Neuronal stem cell (in vitro differentiated cells): ENCODE measurements at regions not wholly inside any gene's neighbourhood (a gene's known extent, or its start where the extent isn't known, plus 50 kb on each side); places are given as distances from the start of the nearest gene placed in this dataset.

Experiments
- DNase-seq: peaks from one replicate; pipeline ENCODE4 v3.0.0-alpha.2; 2013; ENCODE audit warnings: low spot score
- H2AFZ ChIP-seq: one replicate; pipeline ENCODE4 v1.6.1; 2013; ENCODE audit warnings: mild to moderate bottlenecking, low read length, inconsistent platforms
- H2AK5ac ChIP-seq: 2 replicates; pipeline ENCODE4 v1.6.1; 2013; ENCODE audit warnings: low read depth, mild to moderate bottlenecking, inconsistent platforms, low read length, moderate library complexity, mixed read lengths
- H2BK120ac ChIP-seq: 2 replicates; pipeline ENCODE4 v1.6.1; 2013; ENCODE audit warnings: low read depth, mild to moderate bottlenecking, inconsistent platforms, low read length, moderate library complexity, mixed read lengths
- H2BK12ac ChIP-seq: one replicate; pipeline ENCODE4 v1.6.1; 2013; ENCODE audit warnings: low read length, inconsistent platforms
- H2BK15ac ChIP-seq: 2 replicates; pipeline ENCODE4 v1.6.1; 2013; ENCODE audit warnings: mild to moderate bottlenecking, low read length, inconsistent platforms, mixed read lengths
- H2BK5ac ChIP-seq: one replicate; pipeline ENCODE4 v1.6.1; 2013; ENCODE audit warnings: inconsistent platforms, mild to moderate bottlenecking, low read length, moderate library complexity
- H3K14ac ChIP-seq: one replicate; pipeline ENCODE4 v1.6.1; 2013; ENCODE audit warnings: low read length, inconsistent platforms
- H3K18ac ChIP-seq: 2 replicates; pipeline ENCODE4 v1.6.1; 2013; ENCODE audit warnings: low read length, inconsistent platforms
- H3K23ac ChIP-seq: 2 replicates; pipeline ENCODE4 v1.6.1; 2013; ENCODE audit warnings: low read depth, mild to moderate bottlenecking, mixed read lengths, low read length, inconsistent platforms; ENCODE audit not compliant: poor library complexity
- H3K27ac ChIP-seq: replicated peaks from 3 replicates; pipeline ENCODE4 v1.5.1; 2013; ENCODE audit warnings: low read length, inconsistent platforms
- H3K27me3 ChIP-seq, 3 experiments: 2 replicates each; pipeline ENCODE4 v1.6.1; 2013; ENCODE audit warnings: low read length in 3 of 3, mild to moderate bottlenecking in 2 of 3, inconsistent platforms in 1 of 3, low read depth in 1 of 3, mixed read lengths in 1 of 3, moderate library complexity in 1 of 3; ENCODE audit not compliant: control insufficient read depth in 3 of 3, insufficient read depth in 3 of 3
- H3K36me3 ChIP-seq, 2 donors: replicated peaks in 1 of 2; 2 replicates each; pipeline ENCODE4 v1.6.1; 2013; ENCODE audit warnings: low read length in 2 of 2; ENCODE audit not compliant: control insufficient read depth in 2 of 2, insufficient read depth in 2 of 2
- H3K4ac ChIP-seq: 2 replicates; pipeline ENCODE4 v1.6.1; 2013; ENCODE audit warnings: inconsistent platforms, mild to moderate bottlenecking, low read length, moderate library complexity
- H3K4me1 ChIP-seq, 2 donors: 1 replicate in 1 of 2; 2 replicates in 1 of 2; pipeline ENCODE4 v1.6.1; 2013; ENCODE audit warnings: low read length in 2 of 2, low read depth in 1 of 2; ENCODE audit not compliant: control insufficient read depth in 2 of 2, insufficient read depth in 1 of 2
- H3K4me2 ChIP-seq: one replicate; pipeline ENCODE4 v1.6.1; 2013; ENCODE audit warnings: mild to moderate bottlenecking, low read length, inconsistent platforms; ENCODE audit not compliant: insufficient read depth, poor library complexity, severe bottlenecking
- H3K4me3 ChIP-seq, 2 donors: 2 replicates each; pipeline ENCODE4 v1.5.1; 2013; ENCODE audit warnings: low read length in 2 of 2, mild to moderate bottlenecking in 2 of 2, inconsistent platforms in 1 of 2, moderate library complexity in 1 of 2
- H3K79me1 ChIP-seq: one replicate; pipeline ENCODE4 v1.6.1; 2013; ENCODE audit warnings: low read depth, mild to moderate bottlenecking, inconsistent platforms, low read length, moderate library complexity
- H3K9ac ChIP-seq: one replicate; pipeline ENCODE4 v1.6.1; 2013; ENCODE audit warnings: mild to moderate bottlenecking, low read depth, low read length, inconsistent platforms; ENCODE audit not compliant: poor library complexity
- H3K9me3 ChIP-seq, 2 donors: replicated peaks in 1 of 2; 2 replicates each; pipeline versions ENCODE3 to v1.6.1; 2013; ENCODE audit warnings: low read length in 2 of 2, mild to moderate bottlenecking in 2 of 2, inconsistent platforms in 1 of 2, low read depth in 1 of 2, mixed read lengths in 1 of 2, moderate library complexity in 1 of 2; ENCODE audit not compliant: control insufficient read depth in 2 of 2, insufficient read depth in 1 of 2
- H4K8ac ChIP-seq: one replicate; pipeline ENCODE4 v1.6.1; 2013; ENCODE audit warnings: low read depth, mild to moderate bottlenecking, inconsistent platforms, low read length, moderate library complexity
- H4K91ac ChIP-seq: one replicate; pipeline ENCODE4 v1.6.1; 2013; ENCODE audit warnings: low read length, low read depth, mild to moderate bottlenecking, inconsistent platforms; ENCODE audit not compliant: poor library complexity
- WGBS, 2 donors: extraction: QIAGEN DNeasy Blood & Tissue Kit; methylation state at CpG; one replicate each; pipeline ENCODE4 v1.1.7; 2013; ENCODE audit warnings: missing lambda C conversion rate in 2 of 2, mixed read lengths in 1 of 2; ENCODE audit not compliant: insufficient read length in 2 of 2, insufficient replicate concordance in 1 of 2; ENCODE audit errors: extremely low coverage in 2 of 2; 5-methylcytosine and 5-hydroxymethylcytosine counted together

- H3K9ac ChIP-seq, result no peak overlapping the region
Measured at GRCh38 chr17:72491102-72491501, 370.3 kb downstream of the SOX9 start.

GRCh38 chr17:72492494-72492893, 371.7 kb downstream of the SOX9 start:
- H3K9me3 ChIP-seq, result no peaks in the 10 kb centered on the region
- no peak overlapping the region for H3K4me3 ChIP-seq
- H3K4me1 ChIP-seq, result peaks cover 0 to 4% of the 10 kb centered on the region in 2 donors
- no peak overlapping the region for H2BK12ac ChIP-seq
- H4K91ac ChIP-seq, result no peak overlapping the region
- H2BK15ac ChIP-seq, result no peak overlapping the region
- H3K14ac ChIP-seq, result no peak overlapping the region
- no CpG with 5 or more reads among the region's 2 CpGs for WGBS, 2 donors
- no peak overlapping the region for H3K4me2 ChIP-seq
- no peak overlapping the region for H2AFZ ChIP-seq
- no peak for DNase-seq
- H2BK5ac ChIP-seq, result no peak overlapping the region
- no peak overlapping the region for H3K27ac ChIP-seq
- H3K79me1 ChIP-seq, result no peaks in the 10 kb centered on the region
- no peak overlapping the region for H2AK5ac ChIP-seq
- no peak overlapping the region for H2BK120ac ChIP-seq
- no peaks in the 10 kb centered on the region for H3K27me3 ChIP-seq
- H3K23ac ChIP-seq, result no peak overlapping the region
- H3K18ac ChIP-seq, result no peak overlapping the region
- no peaks in the 10 kb centered on the region for H3K36me3 ChIP-seq
- H3K9ac ChIP-seq, result no peak overlapping the region
- no peak overlapping the region for H3K4ac ChIP-seq
- no peak overlapping the region for H4K8ac ChIP-seq

More at GRCh38 chr17:72491102-72491501, 370.3 kb downstream of the SOX9 start:
- H4K8ac ChIP-seq, result no peak overlapping the region
- no peak overlapping the region for H3K4ac ChIP-seq
- no peak overlapping the region for H3K23ac ChIP-seq
- no peak overlapping the region for H2BK120ac ChIP-seq
- H2AFZ ChIP-seq, result no peak overlapping the region
- peaks cover 0 to 4% of the 10 kb centered on the region in 2 donors for H3K4me1 ChIP-seq
- no CpG with 5 or more reads among the region's 2 CpGs for WGBS, 2 donors
- no peak overlapping the region for H3K18ac ChIP-seq
- no peak overlapping the region for H2BK12ac ChIP-seq
- no peak overlapping the region for H4K91ac ChIP-seq
- H2BK5ac ChIP-seq, result no peak overlapping the region
- H3K14ac ChIP-seq, result no peak overlapping the region
- no peaks in the 10 kb centered on the region for H3K36me3 ChIP-seq
- no peak overlapping the region for H3K27ac ChIP-seq
- no peaks in the 10 kb centered on the region for H3K27me3 ChIP-seq
- no peak overlapping the region for H2BK15ac ChIP-seq
- H3K4me2 ChIP-seq, result no peak overlapping the region
- no peak overlapping the region for H2AK5ac ChIP-seq
- DNase-seq, result no peak
- H3K79me1 ChIP-seq, result no peaks in the 10 kb centered on the region
- no peaks in the 10 kb centered on the region for H3K9me3 ChIP-seq
- no peak overlapping the region for H3K4me3 ChIP-seq

GRCh38 chr17:72492941-72493340, 372.1 kb downstream of the SOX9 start:
- no peaks in the 10 kb centered on the region for H3K27me3 ChIP-seq
- H3K4me2 ChIP-seq, result no peak overlapping the region
- H3K23ac ChIP-seq, result no peak overlapping the region
- no peak overlapping the region for H2BK15ac ChIP-seq
- no peak overlapping the region for H2AFZ ChIP-seq
- no CpG with 5 or more reads among the region's 5 CpGs for WGBS, 2 donors
- H2BK120ac ChIP-seq, result no peak overlapping the region
- DNase-seq, result no peak
- H3K9ac ChIP-seq, result no peak overlapping the region
- no peak overlapping the region for H3K18ac ChIP-seq
- no peak overlapping the region for H3K4ac ChIP-seq
- no peak overlapping the region for H4K8ac ChIP-seq
- H4K91ac ChIP-seq, result no peak overlapping the region
- H3K79me1 ChIP-seq, result no peaks in the 10 kb centered on the region
- no peak overlapping the region for H3K27ac ChIP-seq
- H2BK12ac ChIP-seq, result no peak overlapping the region
- H3K4me1 ChIP-seq, result peaks cover 0 to 4% of the 10 kb centered on the region in 2 donors
- H2AK5ac ChIP-seq, result no peak overlapping the region
- no peaks in the 10 kb centered on the region for H3K9me3 ChIP-seq
- H3K36me3 ChIP-seq, result no peaks in the 10 kb centered on the region
- no peak overlapping the region for H3K14ac ChIP-seq
- no peak overlapping the region for H2BK5ac ChIP-seq
- H3K4me3 ChIP-seq, result no peak overlapping the region

DNA sequence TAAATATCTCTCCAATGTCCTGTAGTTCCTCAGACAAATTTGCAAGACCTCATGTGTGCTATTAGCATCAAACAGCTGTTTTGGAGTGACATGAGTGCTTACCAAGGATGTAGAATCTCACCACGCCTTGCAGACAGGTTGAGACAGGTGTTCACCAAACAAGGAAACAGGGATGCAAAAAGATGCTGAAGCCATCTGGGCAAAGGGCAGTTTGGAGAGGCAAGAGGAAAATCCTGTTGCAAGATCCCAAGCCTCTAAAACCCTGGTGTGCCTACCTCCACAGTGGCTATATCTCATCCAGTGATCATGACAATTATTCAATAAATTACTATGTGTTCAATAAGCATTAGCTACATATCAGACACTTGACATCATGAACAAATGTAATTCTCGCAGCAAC, 373.7 kb downstream of the SOX9 start:
- no peak for DNase-seq
- H3K27ac ChIP-seq, result no peak overlapping the region
- no peak overlapping the region for H3K9ac ChIP-seq
- H2BK5ac ChIP-seq, result no peak overlapping the region
- H3K4ac ChIP-seq, result no peak overlapping the region
- no peak overlapping the region for H4K8ac ChIP-seq
- no peak overlapping the region for H2AK5ac ChIP-seq
- H3K4me2 ChIP-seq, result no peak overlapping the region
- no peak overlapping the region for H3K23ac ChIP-seq
- H3K18ac ChIP-seq, result no peak overlapping the region
- no peaks in the 10 kb centered on the region for H3K27me3 ChIP-seq
- no peak overlapping the region for H2AFZ ChIP-seq
- no peak overlapping the region for H3K4me3 ChIP-seq
- no peaks in the 10 kb centered on the region for H3K79me1 ChIP-seq
- no peaks in the 10 kb centered on the region for H3K36me3 ChIP-seq
- no peak overlapping the region for H2BK15ac ChIP-seq
- no peak overlapping the region for H2BK120ac ChIP-seq
- H3K14ac ChIP-seq, result no peak overlapping the region
- H3K4me1 ChIP-seq, result peaks cover 0 to 2% of the 10 kb centered on the region in 2 donors
- no peak overlapping the region for H2BK12ac ChIP-seq
- H3K9me3 ChIP-seq, result no peaks in the 10 kb centered on the region
- H4K91ac ChIP-seq, result no peak overlapping the region
- WGBS, 2 donors, result no CpG with 5 or more reads among the region's 2 CpGs
